ENCODE measurements at regions not wholly inside any gene's neighbourhood (a gene's known extent, or its start where the extent isn't known, plus 50 kb on each side); places are given as distances from the start of the nearest gene placed in this dataset.
"Not testable (repeated sequence)": the region's sequence is repeated elsewhere in the genome, so short reads cannot be mapped to it uniquely, and the experiment has no call there.

DNA sequence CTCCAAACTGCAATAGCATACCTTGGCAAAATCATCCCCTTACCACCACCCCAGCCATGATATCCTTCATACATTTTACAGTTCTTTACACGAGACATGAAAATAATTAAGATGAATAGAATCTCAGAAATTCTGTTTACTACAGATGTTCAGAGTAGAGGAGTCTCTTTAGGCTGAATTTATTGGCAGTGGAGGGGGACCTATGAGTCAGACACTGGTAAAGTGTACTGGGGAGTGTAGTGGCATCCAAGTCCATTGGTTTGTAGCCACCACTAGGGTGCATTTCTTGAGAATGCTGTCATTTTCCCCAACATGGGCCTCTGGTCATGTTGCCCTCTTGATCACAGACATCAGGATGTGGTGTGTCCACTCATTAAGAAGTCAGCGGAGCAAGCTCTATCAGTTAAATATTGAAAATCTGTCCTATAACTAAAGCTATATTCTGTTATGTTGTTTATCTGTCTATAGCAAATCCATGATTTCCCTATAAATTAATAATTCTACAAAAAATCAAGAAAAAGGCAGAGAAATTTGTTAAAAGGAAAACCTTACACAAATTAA lies 672.2 kb downstream of the PRIM2 start:
- not testable (repeated sequence) for DNase-seq

DNA sequence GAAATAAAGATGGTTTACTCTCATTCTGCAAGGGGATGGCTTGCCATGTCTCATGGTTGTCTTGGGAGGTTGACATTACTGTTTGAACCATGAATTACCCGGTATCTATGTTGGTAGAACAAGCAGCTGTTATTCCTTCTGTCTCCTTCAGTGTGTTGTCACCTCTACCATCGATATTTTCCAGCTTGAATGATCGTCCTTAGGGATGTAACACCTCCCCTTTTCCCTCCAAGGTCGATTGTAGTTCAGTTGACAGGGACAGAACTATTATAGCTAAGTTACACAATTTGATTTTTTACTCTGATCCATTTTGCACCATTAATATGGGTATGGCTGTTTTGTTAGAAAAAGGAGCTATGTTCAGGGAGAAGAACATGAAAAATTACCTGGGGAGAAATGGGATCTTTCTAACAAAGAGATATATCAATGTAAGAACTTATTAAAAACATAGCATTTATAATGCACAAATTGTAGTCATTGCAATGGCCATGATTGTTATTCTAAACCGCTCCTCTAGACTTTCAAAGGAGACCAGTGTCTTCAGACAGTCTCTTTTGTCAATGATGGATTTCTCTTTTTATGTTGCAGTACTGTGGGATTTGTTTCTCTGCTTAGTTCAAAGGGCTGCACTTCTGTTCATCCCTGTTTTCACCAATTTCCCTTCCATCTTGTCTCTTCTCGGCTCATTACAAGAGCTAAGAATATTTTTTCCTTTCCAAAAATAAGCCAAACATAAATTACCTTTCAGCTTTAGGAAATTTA lies 681.6 kb downstream of the PRIM2 start:
- DNase-seq: not testable (repeated sequence)

DNA sequence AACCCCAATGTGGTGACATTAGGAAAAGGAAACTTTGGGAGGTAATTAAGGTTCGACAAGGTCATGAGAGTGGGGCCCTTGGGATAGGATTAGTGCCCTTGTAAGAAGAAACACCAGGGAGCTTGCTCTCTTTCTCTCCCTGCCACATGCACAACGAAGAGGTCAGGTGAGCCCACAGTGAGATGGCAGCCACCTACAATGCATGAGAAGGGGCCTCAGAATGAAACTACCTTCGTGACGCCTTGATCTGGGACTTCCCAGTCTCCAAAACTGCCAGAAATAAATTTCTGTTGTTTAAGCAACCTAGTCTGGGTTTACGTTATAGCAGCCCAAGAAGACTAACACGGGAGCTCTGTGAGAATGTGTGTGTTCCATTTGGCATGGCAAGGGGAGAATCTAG lies 682.8 kb downstream of the PRIM2 start:
- not testable (repeated sequence) for DNase-seq

DNA sequence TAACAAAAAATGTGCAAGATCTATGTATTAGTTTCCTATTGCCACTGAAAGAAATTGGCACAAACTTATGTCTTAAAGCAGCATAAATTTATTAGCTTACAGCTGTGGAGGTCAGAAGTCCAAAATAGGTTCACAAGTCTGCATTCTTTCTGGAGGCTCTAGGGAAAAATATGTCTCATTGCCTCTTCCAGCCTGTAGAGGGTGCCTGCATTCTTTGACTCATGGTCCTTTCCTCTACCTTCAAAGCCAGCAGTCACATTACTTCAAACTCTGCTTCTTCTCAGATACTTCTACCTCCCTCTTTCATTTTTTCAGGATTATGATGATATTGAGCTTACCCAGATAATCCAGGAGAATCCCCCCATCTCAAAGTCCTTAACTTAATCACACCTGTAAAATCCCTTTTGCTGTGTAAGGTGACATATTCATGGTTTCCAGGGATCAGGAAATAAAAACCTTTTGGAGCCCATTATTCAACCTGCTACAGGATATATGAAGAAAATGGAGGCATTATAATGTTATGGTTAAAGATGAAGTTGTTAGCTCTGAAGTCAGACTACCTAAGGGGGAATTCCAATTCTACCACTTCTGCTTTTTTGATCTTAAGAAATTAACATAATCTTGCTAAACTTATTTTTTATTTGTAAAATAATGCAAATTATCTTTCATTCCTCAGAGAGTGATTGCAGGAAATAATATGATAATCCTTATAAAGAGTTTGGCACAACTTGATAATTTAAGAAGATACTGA lies 686.2 kb downstream of the PRIM2 start:
- not testable (repeated sequence) for DNase-seq

DNA sequence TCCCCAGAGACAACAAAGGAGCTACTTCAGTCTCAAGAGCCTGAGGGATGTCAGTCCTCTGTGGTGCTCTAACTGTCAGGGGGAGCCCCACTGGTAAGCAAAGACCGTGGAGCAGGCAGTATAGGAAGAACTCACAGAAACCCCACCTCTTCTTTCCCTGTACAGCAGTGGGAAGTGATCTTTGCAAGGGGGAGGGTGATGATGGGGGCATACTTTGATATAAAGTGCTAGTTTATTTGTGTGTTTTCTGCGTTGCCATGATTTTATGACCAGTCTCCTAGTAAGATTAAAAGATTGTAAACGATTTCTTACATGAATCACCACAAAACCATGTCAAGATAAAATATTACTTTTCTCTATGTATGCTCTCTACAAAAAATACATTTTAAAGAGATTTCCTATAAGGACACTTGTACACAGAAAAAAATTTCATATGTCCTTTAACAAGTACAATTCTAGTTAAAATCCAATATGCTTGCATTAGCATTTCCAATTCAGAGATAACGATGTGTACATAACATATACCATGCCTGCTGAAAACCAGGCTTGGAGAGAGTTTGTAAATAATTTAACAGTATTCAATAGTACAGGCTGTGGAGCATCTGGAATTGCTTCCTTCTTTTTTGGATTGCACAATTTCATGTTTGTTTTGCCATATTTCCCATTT lies 690.0 kb downstream of the PRIM2 start:
- DNase-seq: not testable (repeated sequence)

DNA sequence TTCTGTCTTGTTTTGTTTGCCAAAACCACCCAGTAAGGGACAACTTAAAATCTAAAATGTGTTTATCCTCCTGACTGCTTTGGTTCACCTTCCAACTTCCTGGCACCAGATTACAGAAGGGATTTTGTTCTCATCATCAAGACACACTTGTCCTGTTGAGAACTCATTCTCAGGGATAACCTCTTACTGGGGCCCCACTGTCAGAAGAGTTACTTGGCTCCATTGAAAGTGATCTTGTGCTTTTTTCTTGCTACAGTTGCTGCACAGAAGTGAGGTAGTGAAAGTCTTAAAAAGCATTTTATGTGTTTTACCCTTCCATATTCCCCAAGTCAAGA lies 690.5 kb downstream of the PRIM2 start:
- DNase-seq: not testable (repeated sequence)

DNA sequence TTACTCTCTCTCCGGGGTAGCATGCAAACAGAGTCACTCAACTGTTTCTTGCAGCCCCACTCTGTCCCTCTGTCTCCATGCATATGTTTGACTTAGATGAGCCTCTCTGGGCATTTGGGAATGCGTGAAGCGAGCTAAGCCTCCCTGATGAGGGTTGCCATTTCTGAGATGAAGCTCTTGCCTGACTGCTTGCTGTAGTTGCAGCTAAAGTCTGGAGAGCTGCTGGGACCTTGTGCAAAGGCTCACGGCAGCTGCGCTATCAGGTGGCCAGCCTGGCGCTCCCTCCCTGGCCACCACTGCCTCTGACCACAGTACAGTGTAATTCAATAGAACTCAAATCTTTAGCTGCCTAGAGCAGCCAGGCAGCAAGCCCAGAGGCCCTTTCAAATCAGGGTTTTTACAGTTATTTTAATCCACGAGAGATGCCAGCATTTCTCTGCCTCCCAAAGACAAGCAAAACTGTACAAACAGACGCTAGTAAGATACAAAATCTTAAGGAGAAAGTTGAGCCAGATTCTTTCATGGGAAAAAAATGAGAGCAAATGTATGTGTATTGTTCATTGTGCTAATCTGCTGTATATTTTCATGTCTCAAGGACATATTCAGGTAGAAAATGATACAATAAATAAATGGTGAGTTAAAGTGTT lies 694.6 kb downstream of the PRIM2 start:
- DNase-seq: not testable (repeated sequence)

DNA sequence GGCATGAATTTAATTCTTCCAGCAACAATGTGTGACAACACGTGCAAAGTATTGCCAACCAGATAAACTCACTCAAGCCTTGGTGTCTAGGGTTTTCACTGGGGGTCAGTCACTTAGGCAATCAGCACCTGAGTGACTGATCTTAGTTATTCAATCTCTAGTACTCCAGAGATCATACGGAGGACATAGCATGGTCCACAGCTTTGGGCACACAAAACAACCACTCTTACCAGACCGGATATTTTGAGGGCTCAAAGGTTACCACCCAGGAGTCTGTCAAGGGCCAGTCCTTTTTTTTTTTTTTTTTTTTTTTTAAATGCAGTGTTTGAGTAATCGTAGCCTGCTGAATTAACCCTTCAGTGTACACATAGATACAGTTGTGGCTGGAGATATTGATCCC lies 699.2 kb downstream of the PRIM2 start:
- not testable (repeated sequence) for DNase-seq

DNA sequence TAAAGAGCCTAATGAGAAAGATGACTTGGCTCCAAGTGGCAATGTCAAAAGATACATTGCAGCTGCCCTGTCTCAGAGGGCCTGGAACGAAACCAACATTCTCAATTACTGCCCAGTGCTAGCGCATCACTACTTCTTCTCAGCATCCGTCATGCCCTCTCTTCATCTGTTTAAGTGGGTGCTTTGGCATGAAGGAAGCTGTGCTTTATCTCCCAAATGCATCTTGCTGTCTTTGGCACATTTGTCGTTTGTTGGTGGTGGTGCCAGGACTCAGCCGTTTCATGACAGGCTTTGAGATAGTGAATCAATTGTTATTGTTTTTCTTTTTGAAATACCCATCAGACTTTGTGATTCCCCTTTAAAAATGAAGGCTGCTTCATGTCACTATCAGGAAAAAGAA lies 710.8 kb downstream of the PRIM2 start:
- DNase-seq: not testable (repeated sequence)

DNA sequence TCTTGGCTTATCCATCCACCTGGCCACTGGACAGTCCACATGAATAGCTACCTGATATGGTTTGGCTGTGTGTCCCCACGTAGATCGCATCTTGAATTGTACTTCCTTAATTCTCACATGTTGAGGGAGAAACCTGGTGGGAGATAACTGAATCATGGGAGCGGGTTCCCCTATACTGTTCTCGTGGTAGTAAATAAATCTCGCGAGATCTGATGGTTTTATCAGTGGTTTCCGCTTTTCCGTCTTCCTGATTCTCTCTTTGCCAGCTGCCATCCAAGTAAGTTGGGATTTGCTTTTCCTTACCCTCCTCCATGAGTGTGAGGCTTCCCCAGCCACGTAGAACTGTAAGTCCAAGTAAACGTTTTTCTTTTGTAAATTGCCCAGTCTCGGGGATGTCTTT lies 720.8 kb downstream of the PRIM2 start:
- DNase-seq: not testable (repeated sequence)

DNA sequence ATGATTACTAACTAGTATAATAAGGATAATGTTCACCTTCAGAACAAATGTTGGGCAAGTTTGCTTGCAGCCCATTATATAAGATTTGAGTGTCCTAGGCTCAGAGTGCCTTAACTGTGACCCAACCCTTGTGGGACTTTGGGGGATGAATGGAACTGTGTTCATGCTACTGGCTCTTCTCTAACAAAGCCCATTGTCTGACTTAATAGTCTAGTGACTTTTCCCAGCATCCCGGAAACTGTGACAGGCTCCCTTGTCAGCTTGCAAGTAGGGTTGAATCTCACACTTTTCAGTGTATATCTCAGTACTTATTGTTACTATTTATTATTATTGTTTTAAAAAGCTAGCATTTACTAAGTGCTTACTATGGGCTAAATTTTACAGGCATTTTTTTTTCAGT lies 729.2 kb downstream of the PRIM2 start:
- not testable (repeated sequence) for DNase-seq

DNA sequence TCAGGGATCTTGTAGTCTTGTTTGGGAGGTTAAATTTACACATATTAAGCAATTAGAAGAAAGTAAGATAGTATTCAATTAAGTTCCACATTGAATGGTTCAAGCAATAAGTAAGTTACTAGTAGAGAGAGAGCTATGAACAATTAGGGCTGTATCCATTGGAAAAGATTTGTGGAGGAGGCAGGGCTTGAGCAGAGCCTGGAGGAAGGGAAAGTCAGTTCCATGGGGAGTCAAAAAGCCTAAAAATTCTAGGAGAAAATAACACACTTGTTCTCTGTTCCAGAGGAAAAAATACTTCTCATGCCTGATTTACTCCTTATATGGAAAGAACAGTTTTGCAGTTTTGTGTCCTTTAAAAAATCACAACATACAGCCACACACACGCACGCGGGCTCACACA lies 730.0 kb downstream of the PRIM2 start:
- DNase-seq: not testable (repeated sequence)

DNA sequence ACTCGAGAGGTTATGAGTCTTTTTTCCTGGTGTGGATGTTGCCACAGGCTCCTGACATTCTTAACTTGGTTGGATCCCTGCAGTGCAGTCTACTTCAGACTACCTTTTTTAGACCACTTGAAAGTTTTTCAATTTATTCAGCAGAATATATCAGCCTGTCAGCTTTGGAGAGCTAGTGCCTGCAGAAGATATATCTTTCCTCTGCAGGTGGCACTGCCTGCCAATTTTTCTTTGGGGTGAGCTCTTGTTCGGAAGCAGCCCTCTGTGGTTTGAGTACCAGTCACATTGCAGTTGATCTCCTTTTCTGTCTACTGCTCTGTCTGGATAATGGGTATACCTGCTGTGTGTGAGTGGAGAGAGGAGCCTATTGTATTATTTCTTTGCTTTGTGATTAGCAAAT lies 730.4 kb downstream of the PRIM2 start:
- not testable (repeated sequence) for DNase-seq

DNA sequence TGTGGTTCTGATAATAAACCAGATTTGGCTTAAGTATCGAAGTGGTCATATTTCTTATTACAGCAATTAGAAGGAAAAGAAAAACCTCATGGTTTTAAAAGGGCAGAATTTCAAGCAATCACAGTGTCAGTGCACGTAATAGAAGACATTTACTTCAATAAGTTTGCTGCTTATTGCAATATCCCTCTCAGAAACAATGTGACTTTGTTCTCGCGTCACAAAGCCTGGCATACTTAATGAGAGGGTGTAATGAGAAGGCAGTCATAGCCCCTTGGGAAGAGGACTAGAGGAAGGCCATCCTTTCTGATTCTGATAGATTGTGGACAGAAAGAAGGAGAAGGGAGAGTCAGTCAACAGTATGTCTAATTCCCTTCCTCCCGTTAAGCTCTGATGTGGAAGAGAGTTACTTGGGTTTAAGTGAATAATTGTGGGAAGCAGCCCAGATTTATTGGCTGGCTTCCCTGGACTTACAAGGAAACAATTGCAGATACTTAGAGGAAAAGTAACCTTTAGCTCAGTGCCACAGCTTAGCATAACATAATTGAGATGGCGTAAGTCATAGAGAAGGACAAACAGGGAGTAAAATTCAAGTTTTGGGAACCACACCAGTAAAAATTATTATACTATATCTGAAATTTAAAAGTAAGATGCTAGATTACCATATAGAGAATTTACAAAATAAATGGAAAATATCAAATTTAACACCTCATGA lies 738.2 kb downstream of the PRIM2 start:
- not testable (repeated sequence) for DNase-seq

DNA sequence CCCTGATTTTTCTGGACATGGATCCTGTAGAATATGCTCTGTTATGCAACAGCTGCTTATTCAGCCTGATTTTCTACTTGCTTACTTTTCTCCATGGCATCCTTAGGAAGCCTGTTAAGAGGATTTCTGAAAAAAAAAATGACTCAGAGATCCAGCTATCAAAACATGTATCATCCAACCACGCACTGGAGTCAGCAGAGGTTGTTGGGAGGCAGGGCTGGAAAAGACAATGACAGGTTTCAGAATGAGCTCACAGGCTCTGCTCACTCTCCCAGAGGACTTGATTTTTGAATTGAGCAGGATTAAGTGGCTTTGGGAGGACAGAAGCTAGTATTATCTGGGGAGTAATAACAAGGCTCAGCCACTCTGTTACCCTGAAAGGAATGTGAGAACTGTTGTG lies 742.3 kb downstream of the PRIM2 start:
- DNase-seq: not testable (repeated sequence)

DNA sequence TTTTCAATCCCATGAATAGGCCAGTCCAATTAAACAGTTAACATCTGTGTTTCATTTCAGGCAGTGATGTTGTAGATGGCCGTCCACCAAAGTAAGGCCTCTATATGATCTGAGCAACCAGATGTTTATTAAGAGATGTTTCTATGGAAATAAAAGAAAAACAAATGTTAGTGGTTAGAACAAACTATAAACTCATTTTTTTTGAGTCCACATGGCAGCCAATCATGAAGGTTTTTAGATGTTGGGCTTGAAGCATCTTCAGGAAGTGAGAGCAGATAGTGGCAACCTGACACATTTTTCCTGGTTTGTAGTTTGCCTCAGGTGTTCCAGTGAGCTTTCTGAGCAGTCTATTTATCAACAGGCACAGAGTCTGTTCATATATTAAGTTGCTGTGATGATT lies 746.1 kb downstream of the PRIM2 start:
- DNase-seq: not testable (repeated sequence)

DNA sequence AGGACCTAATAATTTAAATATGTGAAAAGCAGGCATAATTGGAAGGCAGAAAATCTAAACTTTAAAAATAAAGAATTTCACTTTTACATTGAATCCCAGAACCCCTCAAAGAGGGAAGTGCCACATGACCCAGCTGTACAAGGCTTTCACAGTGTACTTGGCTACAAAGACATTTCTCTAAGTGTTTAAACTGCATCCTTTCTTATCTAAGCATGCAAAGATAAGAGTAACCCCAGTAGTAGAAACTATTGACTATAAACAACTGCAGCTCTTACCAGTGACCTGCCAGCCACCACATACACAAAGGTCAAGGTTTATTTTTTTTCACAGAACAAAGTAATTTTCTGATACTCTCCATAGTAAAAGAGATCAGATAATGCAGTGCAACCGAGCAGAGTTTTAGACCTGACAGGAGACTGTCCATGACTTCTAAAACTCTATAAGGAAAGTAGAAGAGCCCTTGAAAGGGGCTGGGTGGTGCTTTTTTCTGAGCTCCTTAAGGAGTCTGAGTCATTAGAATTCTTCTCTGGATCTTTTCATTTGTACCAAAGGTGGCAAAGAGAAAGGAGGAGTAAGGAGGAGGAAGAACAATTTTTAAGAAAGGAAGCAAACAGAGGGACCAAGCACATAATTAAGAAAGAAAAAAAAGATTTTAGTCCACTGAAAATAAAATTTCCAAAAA lies 750.6 kb downstream of the PRIM2 start:
- not testable (repeated sequence) for DNase-seq

DNA sequence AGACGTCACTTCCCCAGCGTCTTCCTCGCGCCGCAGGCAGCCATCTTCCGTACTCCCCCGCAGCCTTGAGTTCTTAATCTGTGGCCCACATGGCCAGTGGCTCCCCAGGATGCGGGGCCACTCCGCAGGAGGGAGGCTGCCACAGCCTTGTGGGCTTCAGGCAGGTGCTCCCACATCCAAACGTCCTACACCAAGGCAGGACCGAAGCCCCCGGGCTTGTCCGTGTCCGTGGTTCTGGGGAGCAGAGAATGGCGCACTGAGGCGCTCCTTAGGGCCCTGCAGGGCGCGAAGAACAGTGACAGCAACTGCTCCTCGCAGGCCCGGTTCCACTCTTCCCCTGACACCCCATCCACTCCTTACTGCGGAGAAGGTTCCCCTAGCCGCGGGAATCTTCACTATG lies 755.8 kb downstream of the PRIM2 start:
- DNase-seq: no peak

DNA sequence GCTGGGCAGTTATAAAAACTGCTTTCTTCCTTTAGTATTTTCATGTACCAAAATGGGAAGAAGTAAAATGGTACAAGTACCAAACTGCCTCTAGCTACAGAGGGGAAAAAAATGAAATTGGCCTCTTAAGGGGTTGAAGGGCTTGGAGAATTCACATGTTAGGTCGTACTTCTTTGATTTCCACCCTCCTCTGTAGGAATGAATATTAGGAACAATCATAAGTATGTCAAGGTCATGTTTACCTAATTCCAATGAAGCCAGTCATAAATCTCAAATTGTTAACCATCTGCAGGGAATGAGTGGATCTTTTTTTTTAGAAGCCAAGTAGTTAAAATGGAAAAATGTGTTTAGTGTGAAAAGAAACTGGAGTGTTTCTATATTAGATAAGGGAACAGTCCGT lies 772.6 kb downstream of the PRIM2 start:
- not testable (repeated sequence) for DNase-seq

DNA sequence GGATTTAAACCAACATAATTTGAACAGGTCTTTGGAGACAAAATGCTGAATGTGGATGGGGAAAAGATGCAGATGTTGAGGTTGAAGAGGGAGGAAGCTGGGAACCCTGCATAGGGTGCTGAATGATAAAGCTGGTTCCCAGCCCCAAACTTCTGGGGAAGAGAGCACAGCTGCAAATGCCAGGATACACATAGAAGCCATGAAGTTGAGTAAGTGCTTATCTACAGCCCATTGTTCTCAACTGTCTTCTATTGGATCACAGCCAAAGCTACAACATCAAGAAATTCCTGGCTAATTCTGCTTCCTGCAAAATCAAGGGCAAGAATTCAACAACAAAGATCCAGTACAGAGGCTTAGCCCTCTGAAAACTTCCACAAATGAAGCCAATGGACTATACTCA lies 779.8 kb downstream of the PRIM2 start:
- not testable (repeated sequence) for DNase-seq

DNA sequence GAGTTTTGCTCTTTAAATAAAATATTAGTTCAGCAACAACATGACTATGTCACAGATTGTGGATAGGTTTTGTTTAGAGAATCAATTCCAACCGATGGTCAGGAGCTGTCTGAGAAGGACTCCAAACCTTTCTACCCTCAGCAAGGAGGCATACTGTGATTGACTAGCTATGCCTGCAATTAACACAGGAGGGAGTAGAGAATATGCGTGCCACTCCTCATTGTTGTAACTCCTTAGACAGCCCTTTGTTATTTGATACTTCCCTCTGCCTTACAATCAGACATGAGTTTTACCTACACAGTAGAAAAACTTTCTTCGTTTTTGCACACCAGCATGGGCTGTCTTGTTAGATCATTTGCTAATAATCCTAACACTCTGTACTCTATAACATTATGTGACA lies 796.5 kb downstream of the PRIM2 start:
- no peak for DNase-seq

DNA sequence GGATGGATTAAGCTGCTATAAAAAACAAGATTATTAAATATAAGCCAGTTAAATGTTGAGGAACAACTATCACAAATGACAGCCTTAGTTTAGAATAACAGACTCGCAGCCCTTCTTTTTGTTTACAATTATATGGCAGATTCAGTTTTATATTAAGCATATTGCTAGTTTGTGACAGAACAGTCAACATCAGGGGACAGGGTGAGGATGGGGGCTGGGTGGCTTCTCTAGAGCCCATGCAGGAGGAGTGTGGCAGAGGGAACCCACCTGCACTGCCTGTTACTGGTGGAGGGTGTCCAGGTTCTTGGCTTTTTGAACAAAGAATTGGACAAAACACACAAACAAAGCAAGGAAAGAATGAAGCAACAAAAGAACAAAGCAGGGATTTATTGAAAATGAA lies 799.7 kb downstream of the PRIM2 start:
- not testable (repeated sequence) for DNase-seq
